Fibroblast of lung (primary cell): ENCODE measurements at regions not wholly inside any gene's neighbourhood (a gene's known extent, or its start where the extent isn't known, plus 50 kb on each side); places are given as distances from the start of the nearest gene placed in this dataset.

Experiments used
- CTCF ChIP-seq, 2 donors: IDR thresholded peaks in 1 of 2; conservative IDR thresholded peaks in 1 of 2; 1 replicate in 1 of 2; 2 replicates in 1 of 2; pipeline ENCODE4 v1.5.1; 2011 to 2012; ENCODE audit warnings: low read length in 2 of 2, control low read depth in 1 of 2, inconsistent platforms in 1 of 2, low read depth in 1 of 2, mild to moderate bottlenecking in 1 of 2
- EZH2 ChIP-seq: IDR thresholded peaks from 2 replicates; pipeline ENCODE4 v1.5.1; 2012; ENCODE audit warnings: low read length, control low read depth, mild to moderate bottlenecking; ENCODE audit errors: missing control alignments

GRCh38 chr21:38984982-38985567 is 179.3 kb downstream of the ETS2 start:
- TF ChIP-seq CTCF (conservative IDR thresholded peaks at IDR 0.05 in 1 of 2, IDR thresholded peaks at IDR 0.05 in 1 of 2; ENCODE audit: low read depth in 1 of 2, low read length in 2 of 2) = no peak
- TF ChIP-seq EZH2 = no peak
